GM19397 (cell line): ENCODE measurements at regions not wholly inside any gene's neighbourhood (a gene's known extent, or its start where the extent isn't known, plus 50 kb on each side); places are given as distances from the start of the nearest gene placed in this dataset.
"Not testable (repeated sequence)": the region's sequence is repeated elsewhere in the genome, so short reads cannot be mapped to it uniquely, and the experiment has no call there.

Experiments
- ATAC-seq: cut with Tn5 transposase; IDR thresholded peaks from one replicate; pipeline ENCODE4 v1.9.1; 2021; ENCODE audit warnings: mild to moderate bottlenecking, moderate library complexity; ENCODE audit not compliant: unreplicated experiment

DNA sequence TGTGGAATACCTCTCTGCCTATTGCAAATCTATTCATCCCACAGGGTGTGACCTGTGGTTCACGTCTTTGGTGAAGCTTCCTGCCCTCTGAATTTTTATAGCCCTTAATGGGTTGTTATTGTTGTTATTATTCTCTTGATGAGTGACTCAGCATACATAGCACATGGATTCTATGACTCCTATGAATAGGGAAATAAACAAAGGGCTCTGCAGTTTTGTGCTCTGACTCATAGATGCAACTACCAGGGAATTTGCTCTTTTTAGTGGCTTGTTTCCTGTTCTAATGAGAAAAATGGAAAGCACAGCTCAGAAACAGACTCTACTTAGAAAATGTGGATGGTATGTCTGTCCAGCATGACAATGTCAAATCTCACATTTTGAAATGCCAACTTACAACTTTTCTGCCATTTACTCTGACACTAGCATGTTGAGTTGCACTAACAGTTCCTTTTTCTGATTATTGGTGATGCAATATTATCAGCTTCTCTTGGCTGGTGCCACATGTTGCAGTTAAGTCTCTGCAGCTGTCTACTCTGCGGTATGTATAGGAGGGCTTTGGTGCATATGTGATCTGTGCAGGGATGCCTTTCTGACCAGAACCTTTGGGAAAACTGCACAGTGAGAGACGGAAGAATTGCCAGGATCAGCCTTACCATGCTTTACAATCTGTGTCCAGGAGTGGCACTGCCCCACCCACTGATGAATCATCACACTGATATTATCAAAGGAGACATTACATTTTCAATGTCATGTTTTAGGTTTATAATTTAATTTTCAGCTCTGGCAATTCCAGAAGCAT, 996.4 kb upstream of the WWC1 start:
- ATAC-seq = no peak

DNA sequence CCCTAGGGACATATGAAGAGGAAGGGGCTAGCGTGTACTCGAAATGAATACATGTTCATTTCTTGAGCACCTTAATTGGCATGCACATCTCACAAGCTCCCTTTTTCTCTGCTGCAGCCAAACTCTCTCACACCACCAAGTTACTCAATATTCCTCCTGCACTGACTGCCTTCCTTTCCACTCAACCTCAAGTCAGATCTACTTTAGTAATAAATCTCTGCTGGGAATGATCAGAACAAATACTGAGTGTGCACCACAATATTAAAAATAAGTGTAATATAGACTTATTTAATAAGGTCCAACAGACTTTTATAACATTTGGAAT, 995.8 kb upstream of the WWC1 start:
- no peak for ATAC-seq

DNA sequence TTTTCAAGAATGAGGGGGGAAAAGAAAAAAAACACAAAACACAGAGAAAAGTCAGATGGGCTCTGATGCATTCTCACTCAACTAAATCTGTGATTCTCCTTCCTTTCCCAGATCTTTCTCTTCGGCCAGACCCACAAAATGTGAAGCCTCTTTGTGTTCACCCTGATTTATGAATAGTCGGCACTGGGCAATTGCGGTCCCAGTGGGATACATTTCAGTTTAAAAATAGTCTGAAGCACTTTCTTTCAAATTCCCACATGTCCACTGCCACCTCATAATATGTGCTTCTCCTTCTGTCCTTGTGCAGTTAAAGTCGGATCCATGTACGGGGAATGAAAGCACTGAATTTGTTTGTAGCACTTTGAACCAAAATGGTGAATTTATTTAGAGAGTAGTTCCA, 995.4 kb upstream of the WWC1 start:
- no peak for ATAC-seq

DNA sequence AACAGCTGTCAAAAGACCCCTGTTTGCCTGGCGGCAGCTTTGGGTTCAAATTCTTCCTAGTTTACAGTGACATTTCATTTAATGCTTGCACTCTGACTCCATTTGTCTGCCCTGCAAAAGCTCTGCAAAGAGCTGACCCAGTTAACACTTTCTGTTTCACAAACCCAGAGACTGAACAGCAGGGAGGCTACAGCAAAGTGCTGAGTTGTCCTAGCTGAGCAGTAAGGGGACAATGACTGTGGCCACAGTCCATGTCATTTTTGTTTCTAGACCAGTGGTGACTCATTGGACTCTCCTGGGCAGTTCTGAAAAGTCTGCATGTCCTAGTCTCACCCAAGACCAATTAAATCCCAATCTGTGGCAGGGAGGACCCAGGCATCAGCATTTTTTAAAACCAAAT, 994.8 kb upstream of the WWC1 start:
- no peak for ATAC-seq

DNA sequence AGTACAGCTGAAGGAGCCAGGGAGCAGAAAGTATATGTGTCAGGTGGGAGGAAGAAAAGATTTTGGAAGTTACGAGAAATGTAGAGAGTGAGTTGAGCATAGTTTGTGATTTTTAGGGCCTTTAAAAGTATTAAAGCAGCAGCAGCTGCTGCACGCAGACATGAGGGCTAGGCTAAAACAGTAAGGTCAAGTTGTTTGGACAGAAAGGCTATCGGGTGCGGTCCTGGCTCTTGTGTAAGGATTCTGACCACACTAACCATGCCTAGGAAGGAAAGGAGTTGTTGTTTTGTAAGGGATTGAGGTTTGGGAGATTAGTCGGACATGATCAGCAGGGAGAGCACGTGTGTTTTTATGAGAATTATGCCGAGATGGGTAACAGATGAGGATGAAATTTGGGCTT, 991.6 kb upstream of the WWC1 start:
- ATAC-seq = not testable (repeated sequence)

DNA sequence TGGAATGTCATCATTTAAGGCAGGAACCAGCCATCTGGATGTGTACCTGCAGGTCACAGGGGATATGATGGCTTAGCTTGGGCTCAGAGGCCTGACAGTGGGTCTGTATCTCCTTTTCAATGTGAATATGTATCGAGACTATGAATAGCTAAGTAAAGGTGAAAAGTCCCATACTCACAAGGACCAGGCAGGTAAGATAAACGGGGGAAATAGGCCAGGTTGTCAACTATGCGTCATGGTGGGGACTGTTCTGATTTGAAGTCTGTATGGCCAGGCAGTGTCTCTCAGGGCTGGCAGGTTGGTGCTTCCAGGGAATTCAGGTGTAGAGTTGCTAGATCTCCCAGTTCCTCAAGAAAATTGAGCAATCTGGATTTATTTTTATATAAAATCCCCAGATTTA, 987.9 kb upstream of the WWC1 start:
- no peak for ATAC-seq

DNA sequence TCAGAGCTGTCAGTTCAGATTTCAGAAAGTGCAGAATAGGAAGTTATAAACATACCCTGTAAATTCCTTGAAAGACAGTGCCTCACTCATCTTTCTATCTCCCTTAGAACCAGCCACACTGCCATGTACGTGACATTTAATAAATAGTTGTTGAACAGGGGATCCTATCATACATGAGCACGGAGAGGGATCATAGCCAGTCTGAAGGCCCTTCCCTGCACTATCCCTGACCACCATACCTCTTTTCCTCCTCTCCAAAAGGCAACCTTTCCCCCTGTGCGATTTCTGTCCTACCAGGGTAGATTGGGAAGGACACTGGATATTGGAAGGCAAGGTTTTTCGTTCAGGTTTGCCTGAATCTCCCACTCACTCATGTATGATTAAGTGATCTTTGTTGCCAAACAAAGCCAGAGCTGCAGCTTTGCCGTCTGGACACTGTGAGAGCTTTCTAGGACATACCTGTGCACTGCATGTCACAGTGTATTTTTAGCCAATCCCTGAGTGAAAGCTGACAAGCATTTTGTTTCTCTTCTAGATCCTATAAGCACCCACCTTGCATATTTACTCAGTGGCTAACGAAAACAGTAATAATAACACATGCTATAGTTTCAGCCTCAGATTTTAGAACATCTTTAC, 986.5 kb upstream of the WWC1 start:
- ATAC-seq = no peak

DNA sequence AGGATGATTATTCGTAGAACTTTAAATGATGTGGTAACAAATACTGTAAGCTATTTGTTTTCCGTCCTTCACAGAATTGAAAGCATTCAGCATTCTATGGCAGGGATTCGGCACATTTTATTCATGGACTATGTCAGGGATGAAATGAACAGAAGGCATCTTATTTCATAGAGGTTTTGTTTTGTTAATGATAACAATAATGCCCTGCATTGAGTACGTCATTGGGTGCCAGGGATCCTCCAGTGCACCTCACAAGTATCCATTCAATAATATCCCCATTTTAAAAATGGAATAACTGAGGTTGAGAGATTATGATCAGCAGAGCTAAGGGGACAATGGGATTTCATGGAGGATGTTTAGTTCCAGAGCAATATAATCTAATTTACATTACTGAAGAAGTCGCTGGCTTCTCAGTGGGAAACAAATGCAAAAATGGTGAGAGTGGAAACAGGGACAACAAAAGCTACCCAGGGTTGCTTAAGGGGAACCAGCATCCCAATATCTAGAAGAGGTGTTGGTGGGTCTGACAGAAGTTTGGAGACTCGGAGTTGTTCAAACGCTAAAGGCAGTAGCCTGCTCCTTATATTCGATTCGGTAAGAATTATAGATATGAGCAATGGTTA, 985.7 kb upstream of the WWC1 start:
- ATAC-seq = no peak

DNA sequence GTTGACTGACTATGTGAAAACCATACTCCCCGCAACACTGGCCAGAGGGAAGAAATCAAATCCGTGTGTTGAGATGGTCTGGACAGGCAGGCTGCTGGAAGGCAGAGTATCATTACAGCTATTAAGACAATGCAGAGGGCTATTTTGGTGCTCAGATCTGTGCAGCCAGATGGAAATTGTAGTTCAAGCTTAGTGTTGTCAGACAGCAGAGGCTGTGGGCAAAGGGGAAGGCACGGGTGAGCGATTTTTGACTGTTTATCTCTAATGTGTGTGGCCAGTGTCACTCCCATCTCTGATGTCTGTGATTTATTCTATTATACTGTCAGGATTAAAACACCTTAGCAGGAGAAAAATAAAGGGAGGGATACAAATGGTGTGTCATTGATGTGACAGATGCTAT, 984.4 kb upstream of the WWC1 start:
- ATAC-seq = no peak

DNA sequence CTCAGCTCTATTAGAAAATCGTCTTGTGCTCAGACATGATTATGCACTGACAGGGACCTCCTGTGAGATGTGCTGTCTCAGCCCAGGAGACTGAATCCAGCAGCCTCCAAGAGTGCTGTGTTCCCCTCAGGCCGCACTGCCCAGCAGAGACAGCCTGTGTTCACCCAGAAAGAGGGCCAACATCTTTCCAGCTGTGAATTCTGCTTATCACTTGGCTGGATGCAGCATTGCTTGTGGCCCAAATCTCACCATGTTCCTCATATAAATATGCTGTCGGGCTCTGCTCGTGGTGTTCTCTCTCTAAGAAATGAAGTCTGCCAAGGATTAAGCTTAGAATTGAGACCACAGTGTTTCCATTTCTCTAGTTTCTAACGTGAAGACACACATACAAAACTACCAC, 983.0 kb upstream of the WWC1 start:
- no peak for ATAC-seq

DNA sequence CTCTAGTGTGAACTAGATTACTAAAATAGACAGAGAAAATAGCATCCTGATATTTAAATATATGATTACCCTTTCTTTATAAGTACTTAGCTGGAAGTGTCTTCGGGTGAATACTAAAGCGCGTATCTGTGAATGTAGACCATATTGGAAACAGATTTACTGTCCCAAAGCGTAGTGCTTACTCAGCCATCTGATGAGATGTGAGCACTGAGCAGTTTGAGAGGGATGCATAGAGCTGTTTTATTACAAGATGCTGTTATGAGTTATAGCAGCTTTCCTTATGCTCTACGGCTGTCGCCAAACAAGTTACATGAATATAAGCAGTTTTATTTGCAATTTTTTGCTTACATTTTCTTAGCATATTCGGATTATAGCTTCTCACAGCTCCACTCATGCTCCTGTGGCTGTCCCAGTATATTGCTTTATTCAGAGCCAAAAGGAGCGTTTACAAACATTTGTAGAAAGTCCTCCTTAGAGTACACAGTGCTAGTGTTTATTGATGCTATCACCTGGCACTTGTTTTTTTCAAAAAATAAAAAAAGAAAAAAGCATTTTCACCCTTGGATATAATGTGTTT, 981.4 kb upstream of the WWC1 start:
- ATAC-seq = no peak

DNA sequence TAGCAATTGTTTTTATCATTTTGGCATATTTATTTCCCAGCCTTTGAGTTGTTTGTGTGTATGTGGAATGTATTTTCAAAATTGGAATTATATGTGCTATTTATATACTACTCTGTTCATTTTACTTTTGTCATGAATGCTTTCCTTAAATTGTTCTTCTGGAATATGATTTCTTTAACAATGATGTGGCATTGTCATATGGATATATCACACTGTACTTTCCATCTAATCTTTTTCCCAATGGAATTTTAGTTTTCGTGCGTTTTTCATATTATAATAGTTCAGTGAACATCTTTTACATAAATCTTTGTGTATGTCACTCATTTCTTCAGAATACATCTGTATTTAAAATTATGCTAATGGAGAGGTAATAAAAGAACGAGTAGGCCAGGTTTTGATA, 980.1 kb upstream of the WWC1 start:
- ATAC-seq = no peak

DNA sequence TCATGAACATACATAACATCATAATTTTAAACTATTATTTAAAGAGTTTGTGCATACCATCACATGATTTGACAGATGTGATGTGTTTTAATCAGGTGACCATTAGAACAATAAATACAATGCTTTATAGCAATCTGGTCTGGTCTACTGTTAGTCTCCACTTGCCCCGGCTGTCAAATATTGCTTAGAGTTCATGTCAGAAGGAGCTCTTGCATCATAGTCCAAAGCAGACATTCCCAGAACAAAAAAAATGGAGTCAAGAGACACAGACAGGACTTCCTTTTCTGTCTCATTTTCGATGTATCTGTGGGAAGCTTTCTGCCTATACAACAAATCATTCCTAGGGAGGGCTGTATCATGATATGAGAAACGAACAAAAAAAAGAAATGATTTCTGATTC, 979.2 kb upstream of the WWC1 start:
- no peak for ATAC-seq

DNA sequence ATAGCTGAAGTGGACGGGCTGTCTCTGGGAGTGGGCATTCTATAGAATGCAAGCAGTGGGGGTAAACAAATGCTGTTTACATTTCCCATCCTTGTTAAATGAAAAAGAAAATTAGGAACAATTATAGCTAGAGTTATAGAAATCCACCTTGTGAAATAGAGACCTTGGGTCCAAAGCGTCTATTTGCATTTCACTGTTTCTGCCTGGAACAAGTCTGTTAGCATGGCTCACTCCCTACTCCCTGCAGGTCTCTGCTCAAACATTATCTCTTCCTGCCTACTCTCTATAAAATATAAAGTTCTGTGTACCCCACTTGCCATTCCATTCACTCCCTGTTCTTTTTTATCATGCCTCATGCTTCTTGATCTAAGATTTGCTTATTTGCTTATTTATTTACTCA, 975.7 kb upstream of the WWC1 start:
- no peak for ATAC-seq

DNA sequence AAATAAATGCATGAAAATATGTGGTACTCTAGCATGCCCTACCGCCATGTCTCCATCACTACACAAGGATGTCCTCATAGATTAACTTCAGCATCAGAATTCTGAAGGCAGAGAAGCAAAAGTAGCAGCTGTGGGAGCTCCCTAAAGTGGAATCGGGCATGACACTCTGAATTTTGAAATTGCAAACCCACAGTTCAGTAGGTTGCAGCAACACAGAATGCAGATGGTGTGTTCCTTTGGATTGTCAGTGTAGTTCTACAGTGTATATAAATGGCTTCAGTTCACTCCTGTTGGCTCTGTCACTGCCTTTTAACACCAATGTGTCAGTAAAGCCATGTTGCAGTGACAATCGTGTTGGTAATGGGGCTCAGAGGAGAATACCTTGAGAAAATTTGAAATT, 973.6 kb upstream of the WWC1 start:
- no peak for ATAC-seq

DNA sequence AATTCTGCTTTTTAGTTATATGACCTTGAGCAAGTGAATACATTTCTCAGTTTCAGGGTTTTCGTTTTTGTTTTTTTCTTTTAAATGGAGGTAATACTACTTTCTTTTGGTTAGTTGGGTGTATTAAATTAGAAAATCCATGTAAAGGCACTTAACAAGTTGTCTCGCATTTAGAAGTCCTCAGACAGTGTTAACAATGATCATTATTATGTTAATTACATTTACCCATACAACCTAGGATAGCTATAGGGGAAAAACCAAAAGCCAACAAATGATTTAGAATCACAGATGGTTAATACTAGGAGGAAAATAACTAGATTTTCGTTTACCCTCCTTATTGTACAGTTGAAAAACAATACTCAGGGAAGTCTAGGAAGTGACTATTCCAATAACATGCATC, 972.2 kb upstream of the WWC1 start:
- no peak for ATAC-seq

DNA sequence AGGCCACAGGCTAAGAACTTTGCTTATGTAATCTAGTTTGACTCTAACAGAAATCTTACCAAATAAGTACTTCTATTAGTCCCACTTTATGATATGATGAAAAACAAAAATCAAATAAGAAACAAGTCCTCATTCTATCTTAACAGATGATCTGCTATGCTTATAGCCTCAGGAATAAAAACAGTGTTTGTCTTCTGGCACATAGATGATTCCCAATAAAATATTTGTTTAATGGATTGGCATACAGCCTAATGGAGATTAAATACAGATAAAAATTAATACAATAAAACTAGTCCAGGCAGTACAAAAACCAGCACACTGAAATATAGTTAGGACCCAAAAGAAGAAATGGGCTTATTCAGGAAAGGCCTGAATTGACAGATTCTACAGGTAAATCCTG, 971.4 kb upstream of the WWC1 start:
- ATAC-seq = no peak

DNA sequence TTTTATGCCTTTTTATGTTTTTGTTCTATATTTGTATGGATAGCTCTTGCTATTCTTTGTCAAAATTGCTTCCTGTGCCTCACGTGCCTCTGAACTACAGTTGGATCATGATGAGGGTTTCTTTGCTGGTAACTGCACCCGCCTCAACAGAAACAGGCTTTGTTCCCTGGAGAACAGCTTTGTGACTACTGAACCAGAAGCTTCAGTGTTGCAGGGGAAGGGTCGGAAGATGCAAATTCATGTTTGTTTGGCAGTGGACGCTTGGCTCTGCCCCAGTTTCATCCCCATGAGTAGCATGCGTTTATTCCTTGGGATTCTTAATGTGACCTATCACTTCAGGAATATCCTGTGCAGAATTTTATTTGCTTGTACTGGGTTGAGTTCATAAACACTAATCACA, 959.1 kb upstream of the WWC1 start:
- ATAC-seq = no peak

DNA sequence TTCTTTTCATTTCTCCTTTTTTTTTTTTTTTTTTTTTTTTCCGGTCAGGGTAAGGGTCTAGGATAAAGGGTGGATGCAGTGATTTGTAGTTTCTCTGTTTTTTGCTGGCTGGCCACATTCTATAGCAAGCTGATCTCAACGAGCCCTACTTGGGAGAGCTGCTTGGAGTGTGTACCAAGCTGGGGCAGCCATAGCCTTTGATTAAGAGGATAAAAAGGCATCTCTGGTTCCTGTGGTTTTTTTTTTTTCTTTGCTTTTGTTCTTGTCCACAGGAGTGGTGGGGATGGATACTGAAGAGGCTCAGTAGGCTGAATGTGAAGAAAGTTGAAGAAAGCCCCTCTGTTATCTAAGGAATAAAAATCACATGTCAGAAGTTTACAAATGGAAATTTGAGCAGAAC, 955.3 kb upstream of the WWC1 start:
- ATAC-seq = no peak

DNA sequence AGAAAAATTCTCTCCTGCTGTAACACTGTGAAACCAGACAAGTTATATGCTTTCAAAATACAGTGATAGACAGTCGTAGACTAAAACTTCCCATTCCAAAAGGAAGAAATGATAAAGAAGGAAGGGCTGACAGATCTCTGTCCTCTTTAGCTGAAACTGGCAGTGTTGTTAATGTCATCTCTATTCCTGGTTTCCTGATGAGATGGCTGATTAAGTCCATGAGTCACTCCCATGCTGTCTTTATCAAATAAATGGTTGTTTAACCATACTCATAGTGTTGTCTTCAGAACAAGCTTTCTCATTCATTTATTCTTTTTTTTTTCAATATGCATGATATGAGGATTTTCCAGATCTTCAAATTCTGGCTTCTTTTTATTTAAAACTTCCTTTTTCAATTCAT, 952.2 kb upstream of the WWC1 start:
- ATAC-seq = no peak

DNA sequence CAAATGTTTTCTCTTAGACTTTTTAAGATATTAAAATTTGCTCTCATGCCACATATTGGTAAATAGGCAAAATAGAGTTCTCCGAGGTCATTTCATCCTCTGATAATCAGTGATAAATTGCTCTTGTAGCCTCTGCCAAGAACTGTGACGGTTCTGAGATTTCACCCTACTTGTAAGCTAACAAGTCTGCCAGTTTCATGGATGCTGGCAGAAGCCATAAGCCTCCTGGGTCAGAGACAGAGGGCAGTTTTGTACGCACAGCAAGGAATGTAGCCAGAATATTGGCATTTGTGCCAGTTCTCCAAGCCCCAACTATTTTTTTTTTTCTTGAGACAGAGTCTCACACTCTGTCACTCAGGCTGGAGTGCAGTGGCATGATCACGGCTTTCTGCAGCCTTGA, 945.0 kb upstream of the WWC1 start:
- no peak for ATAC-seq

DNA sequence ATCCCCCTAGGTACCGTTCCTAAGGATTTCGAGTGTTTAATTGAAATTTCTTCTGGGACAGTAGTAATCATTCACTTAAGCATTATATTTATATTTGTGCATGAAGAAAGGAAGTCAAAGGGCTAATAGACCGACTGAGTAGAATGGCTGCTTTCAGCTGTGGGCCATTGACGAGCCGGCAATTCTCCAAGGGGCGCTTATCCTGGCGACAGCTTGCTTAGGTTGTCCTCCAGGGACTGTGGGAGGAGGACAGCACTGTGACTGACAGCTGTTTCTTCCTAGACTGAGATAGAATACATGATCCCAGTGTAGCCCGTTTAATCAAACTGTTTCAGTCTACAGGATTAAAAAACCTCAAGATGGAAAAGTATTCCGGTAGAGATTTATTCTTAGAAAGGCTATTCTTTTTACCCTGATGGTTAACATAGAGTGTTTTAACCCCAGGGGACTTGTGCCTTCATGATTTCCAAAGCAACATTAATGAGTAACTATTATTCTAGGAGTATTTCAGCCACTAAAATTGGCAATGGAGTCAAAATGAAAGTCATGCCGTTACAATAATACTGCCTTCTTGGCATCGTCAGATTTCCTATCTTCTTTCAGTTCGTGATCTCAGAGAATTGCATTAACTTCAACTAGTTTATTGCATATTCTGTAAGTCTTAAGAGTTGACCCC, 943.1 kb upstream of the WWC1 start:
- ATAC-seq = no peak
